GM19023 (cell line): ENCODE measurements at regions not wholly inside any gene's neighbourhood (a gene's known extent, or its start where the extent isn't known, plus 50 kb on each side); places are given as distances from the start of the nearest gene placed in this dataset.
A peak's percentile ranks its signal among the peaks of the same experiment; 100 is the strongest.

ENCODE experiments used
- ATAC-seq: cut with Tn5 transposase; IDR thresholded peaks from one replicate; pipeline ENCODE4 v1.9.1; 2021; ENCODE audit warnings: mild to moderate bottlenecking, moderate library complexity; ENCODE audit not compliant: unreplicated experiment

GRCh38 chr4:56286763-56287162, 100.5 kb downstream of the AASDH start:
- ATAC-seq: no peak

- ATAC-seq: no peak
These were observed 103.9 kb downstream of the AASDH start for GRCh38 chr4:56283375-56283774.

GRCh38 chr4:56282004-56282403, 105.3 kb downstream of the AASDH start:
- ATAC-seq: no peak

GRCh38 chr4:56276547-56276946, 110.7 kb downstream of the AASDH start:
- no peak for ATAC-seq

- no peak for ATAC-seq
These were observed 113.9 kb downstream of the AASDH start for GRCh38 chr4:56273391-56273790.

- ATAC-seq: no peak
These were observed 114.4 kb downstream of the AASDH start for GRCh38 chr4:56272927-56273326.

- ATAC-seq: no peak
These were observed 115.3 kb downstream of the AASDH start for GRCh38 chr4:56272003-56272402.

- no peak for ATAC-seq
These were observed 116.2 kb downstream of the AASDH start for GRCh38 chr4:56271131-56271530.

- ATAC-seq: no peak
These were observed 119.7 kb downstream of the AASDH start for GRCh38 chr4:56267558-56267957.

GRCh38 chr4:56264873-56265272, 122.4 kb downstream of the AASDH start:
- no peak for ATAC-seq

GRCh38 chr4:56261027-56261426, 126.3 kb downstream of the AASDH start:
- peak; percentile 70 for ATAC-seq

- no peak for ATAC-seq
These were observed 127.0 kb downstream of the AASDH start for GRCh38 chr4:56260320-56260719.

- no peak for ATAC-seq
These were observed 127.6 kb downstream of the AASDH start for GRCh38 chr4:56259655-56260054.

- ATAC-seq: no peak
These were observed 131.5 kb downstream of the AASDH start for GRCh38 chr4:56255820-56256219.

- ATAC-seq: no peak
These were observed 133.5 kb downstream of the AASDH start for GRCh38 chr4:56253666-56254305.

- no peak for ATAC-seq
These were observed 134.6 kb downstream of the AASDH start for GRCh38 chr4:56252561-56253152.

- ATAC-seq: no peak
These were observed 135.7 kb downstream of the AASDH start for GRCh38 chr4:56251556-56251955.

- ATAC-seq: no peak
These were observed 136.5 kb downstream of the AASDH start for GRCh38 chr4:56250776-56251175.

- ATAC-seq: no peak
These were observed 139.6 kb downstream of the AASDH start for GRCh38 chr4:56247646-56248045.

GRCh38 chr4:56246233-56246610, 141.1 kb downstream of the AASDH start:
- ATAC-seq: no peak

- no peak for ATAC-seq
These were observed 141.6 kb downstream of the AASDH start for GRCh38 chr4:56245547-56246232.

GRCh38 chr4:56244681-56245080, 142.6 kb downstream of the AASDH start:
- no peak for ATAC-seq
